Activated naive CD8-positive, alpha-beta T cell treated with anti-CD3 and anti-CD28 coated beads for 36 hours (primary cell): ENCODE measurements at regions not wholly inside any gene's neighbourhood (a gene's known extent, or its start where the extent isn't known, plus 50 kb on each side); places are given as distances from the start of the nearest gene placed in this dataset.

Experiments used
- DNase-seq: peaks from one replicate; pipeline ENCODE4 v3.0.0; 2021
- H3K27ac Mint-ChIP-seq: one replicate; pipeline ENCODE4 v1.8.0; 2022; ENCODE audit warnings: mild to moderate bottlenecking, moderate library complexity, mixed read lengths
- H3K27me3 Mint-ChIP-seq: one replicate; pipeline ENCODE4 v1.8.0; 2022; ENCODE audit warnings: mild to moderate bottlenecking, mixed read lengths
- H3K36me3 Mint-ChIP-seq: one replicate; pipeline ENCODE4 v1.8.0; 2021; ENCODE audit warnings: mild to moderate bottlenecking, mixed read lengths
- H3K4me1 Mint-ChIP-seq: one replicate; pipeline ENCODE4 v1.8.0; 2021; ENCODE audit warnings: mixed read lengths
- H3K4me3 Mint-ChIP-seq: one replicate; pipeline ENCODE4 v1.8.0; 2022; ENCODE audit warnings: mild to moderate bottlenecking, moderate library complexity, mixed read lengths
- H3K9me3 Mint-ChIP-seq: one replicate; pipeline ENCODE4 v1.8.0; 2022; ENCODE audit warnings: mixed read lengths

DNA sequence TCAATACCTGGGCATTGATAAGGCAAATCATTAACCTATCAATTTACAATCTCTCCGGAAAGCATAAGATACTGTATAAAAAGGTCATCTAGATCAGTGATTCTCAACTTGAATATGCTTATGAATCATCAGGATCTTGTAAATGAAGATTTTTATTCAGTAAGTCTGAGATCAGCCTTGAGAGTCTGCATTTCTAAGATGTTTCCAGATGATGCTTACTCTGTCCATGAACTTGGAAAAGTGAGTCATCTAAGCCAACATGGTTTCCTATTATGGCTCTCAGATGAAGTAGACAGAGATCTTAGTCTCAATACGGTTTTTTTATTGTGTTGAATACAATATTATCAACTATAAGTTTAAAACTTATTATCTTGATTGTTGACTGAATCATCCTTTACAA, 226.4 kb upstream of the KIRREL3 start:
- no peaks in the 10 kb centered on the region for H3K36me3 Mint-ChIP-seq
- H3K27ac Mint-ChIP-seq = no peak overlapping the region
- H3K4me1 Mint-ChIP-seq = no peaks in the 10 kb centered on the region
- H3K9me3 Mint-ChIP-seq = peaks cover 1% of the 10 kb centered on the region
- no peak for DNase-seq
- no peaks in the 10 kb centered on the region for H3K27me3 Mint-ChIP-seq
- H3K4me3 Mint-ChIP-seq = no peak overlapping the region

DNA sequence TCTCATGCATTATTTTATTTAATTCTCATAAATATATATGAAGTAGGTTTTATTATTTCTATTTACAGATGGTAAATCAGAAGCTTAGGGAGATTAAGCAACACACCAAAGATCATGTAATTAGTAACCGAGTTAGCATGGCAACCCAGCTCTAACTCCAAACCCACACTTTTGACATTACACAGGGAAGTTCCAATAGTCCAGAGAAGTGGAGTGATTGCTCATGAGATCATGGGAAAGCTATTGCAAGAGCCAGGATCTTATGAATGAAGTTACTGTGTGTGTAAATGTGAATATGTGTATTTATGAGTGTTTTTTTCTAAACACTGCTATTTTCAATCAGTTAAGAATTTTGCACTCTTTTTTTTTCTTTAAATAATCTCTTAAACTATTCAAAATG, 225.8 kb upstream of the KIRREL3 start:
- H3K36me3 Mint-ChIP-seq = no peaks in the 10 kb centered on the region
- H3K27ac Mint-ChIP-seq = no peak overlapping the region
- H3K9me3 Mint-ChIP-seq = peaks cover 1% of the 10 kb centered on the region
- no peak for DNase-seq
- H3K27me3 Mint-ChIP-seq = no peaks in the 10 kb centered on the region
- H3K4me3 Mint-ChIP-seq = no peak overlapping the region
- H3K4me1 Mint-ChIP-seq = no peaks in the 10 kb centered on the region

GRCh38 chr11:127225619-127226018, 225.0 kb upstream of the KIRREL3 start:
- Mint-ChIP-seq H3K27me3 (no peaks in the 10 kb centered on the region), H3K27ac (no peak overlapping the region), H3K4me1 (no peaks in the 10 kb centered on the region)

GRCh38 chr11:127224276-127224675, 223.7 kb upstream of the KIRREL3 start:
- DNase-seq = no peak
- no peaks in the 10 kb centered on the region for H3K27me3 Mint-ChIP-seq
- H3K9me3 Mint-ChIP-seq = peaks cover 1% of the 10 kb centered on the region

More at GRCh38 chr11:127225619-127226018, 225.0 kb upstream of the KIRREL3 start:
- Mint-ChIP-seq H3K36me3 (no peaks in the 10 kb centered on the region), H3K4me3 (no peak overlapping the region), H3K9me3 (peaks cover 1% of the 10 kb centered on the region)
- DNase-seq = no peak

GRCh38 chr11:127223633-127224032, 223.1 kb upstream of the KIRREL3 start:
- H3K4me1 Mint-ChIP-seq = no peaks in the 10 kb centered on the region
- H3K27me3 Mint-ChIP-seq = no peaks in the 10 kb centered on the region
- no peak for DNase-seq
- no peak overlapping the region for H3K27ac Mint-ChIP-seq
- H3K9me3 Mint-ChIP-seq = peaks cover 1% of the 10 kb centered on the region
- no peaks in the 10 kb centered on the region for H3K36me3 Mint-ChIP-seq
- H3K4me3 Mint-ChIP-seq = no peak overlapping the region

More at GRCh38 chr11:127224276-127224675, 223.7 kb upstream of the KIRREL3 start:
- no peaks in the 10 kb centered on the region for H3K4me1 Mint-ChIP-seq
- H3K36me3 Mint-ChIP-seq = no peaks in the 10 kb centered on the region
- no peak overlapping the region for H3K4me3 Mint-ChIP-seq
- no peak overlapping the region for H3K27ac Mint-ChIP-seq

DNA sequence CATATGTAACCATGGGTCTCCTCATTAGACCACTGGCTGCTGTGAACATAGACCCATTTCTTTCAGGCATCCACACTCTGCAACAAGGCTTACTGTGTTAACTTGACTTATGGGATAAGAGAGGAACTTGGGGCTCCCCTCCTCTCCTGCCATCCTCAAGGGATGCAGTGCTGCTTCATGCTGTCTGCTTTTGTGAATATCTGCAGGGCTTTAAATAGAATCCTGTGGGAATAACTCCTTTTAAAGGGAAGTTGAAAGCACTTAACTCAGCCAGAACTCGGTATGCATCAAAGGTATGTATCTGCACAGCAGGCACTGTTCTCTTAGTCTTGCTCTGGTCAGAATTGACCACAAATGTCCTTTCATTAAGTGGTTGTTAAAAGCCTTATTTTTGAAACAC, 222.5 kb upstream of the KIRREL3 start:
- Mint-ChIP-seq H3K9me3 (peaks cover 1% of the 10 kb centered on the region), H3K27me3 (no peaks in the 10 kb centered on the region), H3K4me3 (no peak overlapping the region), H3K27ac (no peak overlapping the region), H3K4me1 (no peaks in the 10 kb centered on the region), H3K36me3 (no peaks in the 10 kb centered on the region)
- DNase-seq = no peak

DNA sequence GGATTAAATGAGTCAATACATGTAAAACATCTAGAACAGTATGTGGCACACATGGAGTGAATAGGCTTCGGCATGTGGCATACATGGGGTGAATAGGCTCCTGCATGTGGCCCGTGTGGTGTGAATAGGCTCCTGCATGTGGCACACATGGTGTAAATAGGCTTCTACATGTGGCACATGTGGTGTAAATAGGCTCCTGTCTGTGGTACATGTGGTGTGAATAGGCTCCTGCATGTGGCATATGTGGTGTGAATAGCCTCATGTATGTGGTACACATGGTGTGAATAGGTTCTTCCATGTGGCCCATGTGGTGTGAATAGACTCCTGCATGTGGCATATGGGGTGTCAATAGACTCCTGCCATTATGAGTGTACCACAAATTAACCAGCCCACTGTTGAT, 219.1 kb upstream of the KIRREL3 start:
- no peaks in the 10 kb centered on the region for H3K36me3 Mint-ChIP-seq
- H3K4me1 Mint-ChIP-seq = no peaks in the 10 kb centered on the region
- no peak for DNase-seq
- no peaks in the 10 kb centered on the region for H3K27me3 Mint-ChIP-seq
- no peaks in the 10 kb centered on the region for H3K9me3 Mint-ChIP-seq
- H3K27ac Mint-ChIP-seq = no peak overlapping the region
- no peak overlapping the region for H3K4me3 Mint-ChIP-seq

- H3K4me3 Mint-ChIP-seq = no peak overlapping the region
- no peaks in the 10 kb centered on the region for H3K4me1 Mint-ChIP-seq
- no peaks in the 10 kb centered on the region for H3K27me3 Mint-ChIP-seq
- no peak overlapping the region for H3K27ac Mint-ChIP-seq
- H3K9me3 Mint-ChIP-seq = no peaks in the 10 kb centered on the region
- H3K36me3 Mint-ChIP-seq = no peaks in the 10 kb centered on the region
- no peak for DNase-seq
Observed at GRCh38 chr11:127218275-127218608, 217.7 kb upstream of the KIRREL3 start.

DNA sequence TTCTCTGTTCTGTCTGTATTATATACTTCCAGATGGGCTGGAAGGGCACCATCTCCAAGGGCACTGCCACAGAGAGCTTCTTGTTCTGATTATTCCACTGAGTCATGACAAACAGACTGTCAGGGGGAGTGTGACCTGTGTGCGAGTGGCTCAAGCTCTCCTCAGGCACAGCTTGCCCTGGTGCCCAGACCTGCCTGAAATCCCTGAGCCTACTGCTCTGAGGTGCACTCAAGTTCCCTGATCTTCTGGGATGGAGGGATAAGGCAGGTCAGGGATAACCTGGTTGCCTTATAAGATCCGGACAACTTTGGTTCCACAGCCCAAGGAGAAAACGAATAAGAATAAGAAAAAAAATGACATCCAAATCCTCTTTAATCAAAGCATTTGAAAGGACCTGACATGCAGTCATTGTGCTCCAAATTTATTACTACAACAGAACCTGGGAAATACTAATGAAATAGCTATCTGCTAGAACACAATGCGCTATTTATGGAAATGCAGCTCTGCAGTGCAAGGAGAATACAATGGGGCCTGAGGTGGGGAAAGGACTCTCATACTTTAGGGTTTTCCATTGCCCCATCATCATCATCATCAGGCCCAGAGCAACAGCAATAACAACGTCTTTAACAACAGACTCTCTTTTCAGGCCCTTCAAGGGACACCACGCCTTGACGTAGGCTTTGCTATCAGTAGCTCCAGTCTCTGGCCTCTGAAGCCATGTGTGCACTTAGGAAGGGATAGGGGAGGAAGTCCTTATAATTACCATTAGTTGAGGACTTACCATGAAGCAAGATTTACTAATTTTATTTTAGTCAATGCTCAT, 217.1 kb upstream of the KIRREL3 start:
- H3K4me1 Mint-ChIP-seq = no peaks in the 10 kb centered on the region
- no peaks in the 10 kb centered on the region for H3K9me3 Mint-ChIP-seq
- no peaks in the 10 kb centered on the region for H3K27me3 Mint-ChIP-seq
- H3K27ac Mint-ChIP-seq = no peak overlapping the region
- no peaks in the 10 kb centered on the region for H3K36me3 Mint-ChIP-seq
- DNase-seq = no peak
- no peak overlapping the region for H3K4me3 Mint-ChIP-seq

GRCh38 chr11:127205688-127206217, 205.2 kb upstream of the KIRREL3 start:
- no peak for DNase-seq

DNA sequence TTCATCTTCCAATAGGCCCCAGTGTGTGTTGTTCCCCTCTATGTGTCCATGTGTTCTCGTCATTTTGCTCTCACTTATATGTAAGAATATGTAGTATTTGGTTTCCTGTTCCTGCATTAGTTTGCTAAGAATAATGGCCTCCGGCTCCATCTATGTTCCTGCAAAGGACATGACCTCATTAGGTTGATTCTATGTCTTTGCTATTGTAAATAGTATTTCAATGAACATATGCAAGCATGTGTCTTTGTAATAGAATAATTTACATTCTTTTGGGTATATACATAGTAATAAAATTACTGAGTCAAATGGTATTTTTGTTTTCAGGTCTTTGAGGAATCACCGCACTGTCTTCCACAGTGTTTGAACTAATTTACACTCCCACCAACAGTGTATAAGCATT, 202.9 kb upstream of the KIRREL3 start:
- DNase-seq = no peak
- Mint-ChIP-seq H3K36me3 (no peaks in the 10 kb centered on the region), H3K9me3 (peaks cover 8% of the 10 kb centered on the region), H3K27ac (no peak overlapping the region), H3K27me3 (no peaks in the 10 kb centered on the region), H3K4me1 (no peaks in the 10 kb centered on the region), H3K4me3 (no peak overlapping the region)

More at GRCh38 chr11:127205688-127206217, 205.2 kb upstream of the KIRREL3 start:
- H3K27ac Mint-ChIP-seq = no peak overlapping the region
- H3K4me1 Mint-ChIP-seq = no peaks in the 10 kb centered on the region
- no peaks in the 10 kb centered on the region for H3K36me3 Mint-ChIP-seq
- H3K9me3 Mint-ChIP-seq = peaks cover 13% of the 10 kb centered on the region
- peaks cover under 1% of the 10 kb centered on the region for H3K27me3 Mint-ChIP-seq
- no peak overlapping the region for H3K4me3 Mint-ChIP-seq

- Mint-ChIP-seq H3K27ac (no peak overlapping the region), H3K9me3 (peaks cover 2% of the 10 kb centered on the region), H3K4me3 (no peak overlapping the region), H3K27me3 (no peaks in the 10 kb centered on the region), H3K4me1 (no peaks in the 10 kb centered on the region), H3K36me3 (no peaks in the 10 kb centered on the region)
- no peak for DNase-seq
Observed at GRCh38 chr11:127202105-127202504, 201.5 kb upstream of the KIRREL3 start.

- peaks cover 2% of the 10 kb centered on the region for H3K9me3 Mint-ChIP-seq
- DNase-seq = no peak
- H3K36me3 Mint-ChIP-seq = no peaks in the 10 kb centered on the region
- no peak overlapping the region for H3K27ac Mint-ChIP-seq
- H3K27me3 Mint-ChIP-seq = no peaks in the 10 kb centered on the region
- H3K4me1 Mint-ChIP-seq = no peaks in the 10 kb centered on the region
- no peak overlapping the region for H3K4me3 Mint-ChIP-seq
Observed at GRCh38 chr11:127199306-127199801, 198.8 kb upstream of the KIRREL3 start.

GRCh38 chr11:127195501-127196120, 195.0 kb upstream of the KIRREL3 start:
- Mint-ChIP-seq H3K36me3 (no peaks in the 10 kb centered on the region), H3K4me3 (no peak overlapping the region), H3K9me3 (no peaks in the 10 kb centered on the region), H3K4me1 (no peaks in the 10 kb centered on the region), H3K27ac (no peak overlapping the region), H3K27me3 (no peaks in the 10 kb centered on the region)
- DNase-seq = no peak

GRCh38 chr11:127194521-127194920, 194.0 kb upstream of the KIRREL3 start:
- Mint-ChIP-seq H3K27me3 (no peaks in the 10 kb centered on the region), H3K4me3 (no peak overlapping the region), H3K4me1 (no peaks in the 10 kb centered on the region), H3K36me3 (no peaks in the 10 kb centered on the region), H3K27ac (no peak overlapping the region), H3K9me3 (no peaks in the 10 kb centered on the region)
- no peak for DNase-seq
